ENCODE measurements at regions not wholly inside any gene's neighbourhood (a gene's known extent, or its start where the extent isn't known, plus 50 kb on each side); places are given as distances from the start of the nearest gene placed in this dataset.

DNA sequence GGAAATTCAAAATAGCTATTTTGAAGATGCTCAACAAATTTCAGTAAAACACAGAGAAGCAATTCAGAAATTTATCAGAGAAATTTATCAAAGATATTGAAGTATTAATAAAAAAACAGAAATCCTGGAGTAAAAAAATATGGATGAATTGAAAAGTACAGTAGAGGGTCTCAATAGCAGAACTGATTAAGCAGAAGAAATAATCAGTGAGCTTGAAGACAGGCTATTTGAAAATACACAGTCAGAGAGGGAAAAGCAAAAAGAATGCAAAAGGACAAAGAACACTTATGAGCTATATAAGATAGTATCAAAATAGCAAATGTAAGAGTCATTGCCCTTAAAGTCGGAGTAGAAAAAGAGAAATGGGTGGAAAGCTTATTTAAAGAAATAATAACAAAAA, 107.9 kb upstream of the PPP2R2B start:
- H3K4me3 Mint-ChIP-seq: no peak overlapping the region
- H3K4me1 Mint-ChIP-seq: no peaks in the 10 kb centered on the region
- H3K36me3 Mint-ChIP-seq (ENCODE audit: low read depth): no peaks in the 10 kb centered on the region
- H3K9me3 Mint-ChIP-seq: peaks cover 4% of the 10 kb centered on the region
- intact Hi-C loops (cut with micrococcal nuclease): no loop called here
- no peak for DNase-seq
- no peaks in the 10 kb centered on the region for H3K27me3 Mint-ChIP-seq
- no peak overlapping the region for H3K27ac Mint-ChIP-seq

DNA sequence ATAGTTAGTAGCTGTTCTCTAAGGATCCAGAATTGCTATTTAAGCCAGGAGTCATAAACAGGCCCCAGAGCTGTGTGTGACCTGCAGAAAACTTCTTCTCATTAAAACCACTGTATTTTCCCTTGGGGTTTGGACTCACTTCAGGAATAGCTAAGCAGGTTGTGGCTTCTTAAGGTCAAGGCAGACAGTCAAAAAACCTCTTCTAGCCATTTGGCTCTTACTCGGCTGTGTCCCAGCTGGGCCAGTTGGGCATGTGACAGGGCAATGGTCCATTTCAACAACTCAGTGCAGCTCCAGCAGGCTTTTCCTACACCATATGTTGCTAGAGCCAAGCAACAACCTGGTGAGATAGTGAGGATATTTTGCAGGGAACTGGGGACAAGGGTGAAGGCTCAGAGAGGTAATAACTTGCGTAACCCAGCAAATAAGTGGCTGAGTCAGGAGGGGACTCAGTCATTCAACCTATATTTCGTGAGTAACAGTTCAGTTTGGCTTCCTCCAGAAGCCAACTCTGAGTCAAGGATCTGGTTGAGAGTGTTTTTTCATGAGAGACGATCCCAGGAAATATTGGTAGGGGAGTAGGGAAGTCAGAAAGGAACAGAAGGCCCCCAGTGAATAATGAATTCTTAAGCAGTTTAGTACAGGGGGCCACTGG, 115.4 kb upstream of the PPP2R2B start:
- Mint-ChIP-seq H3K36me3 (ENCODE audit: low read depth) (no peaks in the 10 kb centered on the region), H3K27ac (no peak overlapping the region), H3K4me3 (no peak overlapping the region), H3K4me1 (no peaks in the 10 kb centered on the region), H3K9me3 (no peaks in the 10 kb centered on the region), H3K27me3 (no peaks in the 10 kb centered on the region)
- DNase-seq: no peak
- intact Hi-C loops (cut with micrococcal nuclease): no loop called here

DNA sequence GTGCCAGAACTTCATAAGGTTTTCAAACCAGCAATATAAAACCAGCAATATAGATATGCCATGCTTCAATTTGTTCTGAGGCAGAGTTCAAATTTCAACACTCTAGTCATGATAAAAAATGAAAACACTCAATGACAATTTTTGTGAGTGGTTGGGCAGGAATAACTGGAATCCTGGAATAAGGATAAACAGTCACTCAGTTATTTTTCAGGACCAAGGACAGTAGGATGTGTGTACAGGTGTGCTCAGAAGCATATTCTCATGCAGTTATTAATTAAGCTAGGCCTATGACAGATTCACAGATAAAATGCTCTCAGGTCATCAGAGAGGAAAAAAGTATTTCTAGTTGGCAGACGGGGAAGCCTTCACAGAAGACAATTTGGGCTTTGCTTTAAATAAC, 117.3 kb upstream of the PPP2R2B start:
- H3K9me3 Mint-ChIP-seq: no peaks in the 10 kb centered on the region

DNA sequence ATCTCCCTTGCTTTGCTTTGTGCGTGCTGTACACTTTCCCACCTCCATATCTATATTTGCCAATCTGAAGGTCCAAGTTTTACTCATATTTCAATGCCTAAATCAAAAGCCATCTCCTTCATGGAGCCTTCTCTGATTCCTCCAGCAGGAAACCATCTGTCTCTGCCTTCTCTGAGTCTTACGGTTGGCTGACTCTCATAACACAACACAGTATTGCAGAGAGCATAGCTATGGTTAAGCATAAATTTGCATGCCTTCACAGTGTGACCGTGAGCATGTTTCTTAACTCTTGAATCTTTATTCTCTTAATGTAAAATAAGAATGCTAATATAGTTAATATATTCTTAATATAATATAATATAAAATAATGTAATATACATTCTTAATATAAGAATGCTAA, 136.8 kb upstream of the PPP2R2B start:
- Mint-ChIP-seq H3K9me3 (no peaks in the 10 kb centered on the region), H3K27me3 (no peaks in the 10 kb centered on the region), H3K36me3 (ENCODE audit: low read depth) (no peaks in the 10 kb centered on the region), H3K4me3 (no peak overlapping the region), H3K27ac (no peak overlapping the region), H3K4me1 (no peaks in the 10 kb centered on the region)
- intact Hi-C loops (cut with micrococcal nuclease): no loop called here
- no peak for DNase-seq

More for the DNA sequence above, 117.3 kb upstream of the PPP2R2B start:
- intact Hi-C loops (cut with micrococcal nuclease): no loop called here
- no peaks in the 10 kb centered on the region for H3K4me1 Mint-ChIP-seq
- H3K4me3 Mint-ChIP-seq: no peak overlapping the region
- no peak overlapping the region for H3K27ac Mint-ChIP-seq
- DNase-seq: no peak
- H3K27me3 Mint-ChIP-seq: no peaks in the 10 kb centered on the region
- H3K36me3 Mint-ChIP-seq (ENCODE audit: low read depth): no peaks in the 10 kb centered on the region

DNA sequence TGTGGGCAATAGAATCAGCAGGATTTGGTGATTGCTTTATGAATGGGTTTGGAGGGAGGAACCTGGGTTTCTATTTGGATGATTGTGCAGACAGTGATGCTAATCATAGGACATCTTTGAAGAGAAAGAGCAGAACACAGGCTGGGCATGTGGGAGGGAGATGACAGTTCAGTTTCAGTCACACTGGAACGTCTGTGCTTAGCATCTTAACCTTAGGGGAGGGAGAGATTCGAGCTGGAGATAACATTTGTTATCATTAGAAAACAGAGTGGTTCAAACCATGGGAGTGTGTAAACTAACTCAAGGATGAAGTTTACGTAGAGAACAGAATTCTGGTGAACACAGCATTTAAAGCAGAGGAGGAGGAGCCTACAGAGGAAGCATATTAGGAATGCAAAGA, 138.6 kb upstream of the PPP2R2B start:
- Mint-ChIP-seq H3K27ac (no peak overlapping the region), H3K9me3 (no peaks in the 10 kb centered on the region), H3K36me3 (ENCODE audit: low read depth) (no peaks in the 10 kb centered on the region), H3K4me3 (no peak overlapping the region), H3K4me1 (no peaks in the 10 kb centered on the region), H3K27me3 (no peaks in the 10 kb centered on the region)
- intact Hi-C loops (cut with micrococcal nuclease): no loop called here
- no peak for DNase-seq

DNA sequence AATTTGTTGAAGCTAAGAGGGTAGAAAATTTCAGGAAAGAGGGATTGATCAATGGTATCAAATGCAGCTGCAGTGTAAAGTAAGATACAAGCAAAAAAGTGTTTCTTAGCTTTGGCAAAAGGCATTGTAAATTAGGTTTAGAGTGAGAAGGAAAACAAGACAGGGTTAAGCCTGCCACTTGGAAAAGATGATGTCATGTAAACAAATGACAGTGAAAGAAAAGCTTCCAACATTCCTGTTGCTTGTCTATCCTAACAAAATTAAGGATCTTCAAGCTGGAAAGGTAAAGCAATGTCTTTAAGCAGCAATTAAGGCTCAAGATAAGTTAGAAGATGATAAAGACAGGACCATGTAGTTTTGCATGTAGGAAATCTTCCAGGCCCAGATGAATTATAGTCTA, 139.1 kb upstream of the PPP2R2B start:
- Mint-ChIP-seq H3K27ac (no peak overlapping the region), H3K4me3 (no peak overlapping the region), H3K36me3 (ENCODE audit: low read depth) (no peaks in the 10 kb centered on the region), H3K27me3 (no peaks in the 10 kb centered on the region), H3K9me3 (no peaks in the 10 kb centered on the region), H3K4me1 (no peaks in the 10 kb centered on the region)
- DNase-seq: no peak
- intact Hi-C loops (cut with micrococcal nuclease): no loop called here

DNA sequence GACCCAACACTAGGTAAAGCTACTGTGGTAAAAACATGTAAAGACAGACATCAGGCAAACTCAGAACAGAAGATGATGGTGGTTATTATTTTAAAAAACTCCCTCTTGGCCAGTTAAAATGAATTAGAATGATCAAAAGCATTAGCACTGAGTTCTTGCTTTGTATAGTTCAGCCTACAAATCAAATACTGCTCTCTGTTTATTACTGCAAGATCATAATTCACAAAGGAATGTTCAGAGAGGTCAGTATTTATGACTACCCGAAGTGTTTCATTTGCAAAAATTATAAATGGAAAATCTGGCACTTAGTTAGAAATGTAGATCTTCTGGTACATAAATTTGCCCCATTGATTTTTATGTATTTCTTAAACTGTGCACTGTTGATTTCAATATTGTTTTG, 140.3 kb upstream of the PPP2R2B start:
- H3K4me1 Mint-ChIP-seq: no peaks in the 10 kb centered on the region
- no peak for DNase-seq
- no peaks in the 10 kb centered on the region for H3K27me3 Mint-ChIP-seq
- intact Hi-C loops (cut with micrococcal nuclease): no loop called here
- H3K4me3 Mint-ChIP-seq: no peak overlapping the region
- no peak overlapping the region for H3K27ac Mint-ChIP-seq
- no peaks in the 10 kb centered on the region for H3K9me3 Mint-ChIP-seq
- H3K36me3 Mint-ChIP-seq (ENCODE audit: low read depth): no peaks in the 10 kb centered on the region

DNA sequence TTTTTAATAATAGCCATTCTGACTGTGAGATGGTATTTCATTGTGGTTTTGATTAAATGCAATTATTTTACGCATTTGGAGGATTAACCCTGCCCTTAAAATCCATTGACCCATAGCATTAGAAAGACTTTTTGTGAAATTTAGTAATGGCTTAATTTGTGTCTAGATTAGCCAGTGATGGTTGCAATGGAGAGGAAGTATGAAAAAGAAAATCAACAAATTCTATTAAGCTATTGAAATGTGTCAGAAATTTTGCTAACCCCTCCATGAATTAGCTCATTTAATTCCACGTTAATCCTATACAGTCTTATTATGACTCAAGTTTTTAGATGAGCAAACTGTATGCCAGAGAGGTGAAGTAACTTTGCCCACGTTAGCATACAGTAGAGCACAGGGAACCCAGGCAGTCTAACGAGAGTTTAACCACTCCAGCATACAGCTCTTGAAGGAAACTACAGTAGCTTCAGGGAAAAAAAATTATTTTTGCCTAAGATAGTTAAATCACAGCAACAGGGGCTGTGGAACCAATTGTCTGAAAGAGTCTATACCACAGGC, 158.2 kb upstream of the PPP2R2B start:
- no peak overlapping the region for H3K27ac Mint-ChIP-seq
- no peaks in the 10 kb centered on the region for H3K4me1 Mint-ChIP-seq
- DNase-seq: no peak
- H3K9me3 Mint-ChIP-seq: no peaks in the 10 kb centered on the region
- no peak overlapping the region for H3K4me3 Mint-ChIP-seq
- intact Hi-C loops (cut with micrococcal nuclease): no loop called here
- H3K27me3 Mint-ChIP-seq: no peaks in the 10 kb centered on the region
- no peaks in the 10 kb centered on the region for H3K36me3 Mint-ChIP-seq (ENCODE audit: low read depth)

DNA sequence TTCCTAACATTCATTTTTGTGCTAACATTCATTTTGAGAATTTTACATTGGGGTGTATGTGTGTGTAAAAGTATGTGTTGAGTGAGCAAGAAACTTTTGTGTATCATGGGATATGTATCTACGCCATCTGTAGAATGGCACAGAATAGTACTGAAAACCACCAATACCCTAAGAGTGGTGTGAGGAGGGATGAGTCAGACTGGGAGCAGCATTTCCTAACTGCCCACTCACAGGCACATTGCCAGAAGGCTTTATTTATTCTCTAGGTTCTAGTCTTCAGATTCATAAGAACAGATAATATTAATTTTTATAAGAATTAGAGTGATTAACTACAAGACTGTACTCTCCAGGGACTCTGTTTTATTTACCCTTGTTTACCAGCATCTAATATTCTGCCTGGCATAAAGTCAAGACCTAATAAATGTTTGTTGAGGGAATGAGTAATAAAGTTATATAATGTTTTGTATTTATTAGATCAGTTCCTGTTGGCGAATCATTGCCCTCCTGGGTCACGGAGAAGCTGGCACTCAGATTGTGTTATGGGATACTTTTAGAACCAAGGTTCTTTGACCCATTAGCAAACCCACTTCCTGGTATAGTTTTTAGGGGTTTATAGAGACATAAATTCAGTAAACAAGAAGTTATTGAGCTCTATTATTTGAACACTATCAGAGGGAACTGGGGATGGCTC, 159.1 kb upstream of the PPP2R2B start:
- intact Hi-C loops (cut with micrococcal nuclease): no loop called here
- no peak for DNase-seq
- H3K27ac Mint-ChIP-seq: no peak overlapping the region
- H3K4me3 Mint-ChIP-seq: no peak overlapping the region
- H3K9me3 Mint-ChIP-seq: no peaks in the 10 kb centered on the region
- H3K27me3 Mint-ChIP-seq: no peaks in the 10 kb centered on the region
- no peaks in the 10 kb centered on the region for H3K4me1 Mint-ChIP-seq
- H3K36me3 Mint-ChIP-seq (ENCODE audit: low read depth): no peaks in the 10 kb centered on the region

DNA sequence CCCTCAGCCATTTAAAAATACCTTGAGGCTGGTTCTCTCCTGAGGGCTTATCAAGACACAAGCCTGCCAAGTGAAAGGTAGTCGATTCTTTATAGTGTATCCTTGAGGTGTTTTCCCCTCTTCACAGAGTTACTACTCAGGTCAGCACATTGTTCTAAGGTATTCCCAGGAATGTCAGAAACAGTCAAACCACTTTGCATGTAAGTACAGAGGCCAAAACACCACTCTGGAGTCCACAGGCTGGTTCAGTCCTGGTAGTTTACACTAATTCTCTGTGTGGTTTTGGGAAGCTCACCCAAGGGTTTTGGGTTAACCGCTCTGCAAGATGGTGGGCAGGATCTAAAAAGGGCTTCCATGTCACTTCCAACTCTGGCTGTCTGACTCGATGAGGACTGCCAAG, 162.3 kb upstream of the PPP2R2B start:
- Mint-ChIP-seq H3K4me3 (no peak overlapping the region), H3K27me3 (no peaks in the 10 kb centered on the region), H3K36me3 (ENCODE audit: low read depth) (no peaks in the 10 kb centered on the region), H3K4me1 (no peaks in the 10 kb centered on the region), H3K27ac (no peak overlapping the region), H3K9me3 (no peaks in the 10 kb centered on the region)
- DNase-seq: no peak
- intact Hi-C loops (cut with micrococcal nuclease): no loop called here

DNA sequence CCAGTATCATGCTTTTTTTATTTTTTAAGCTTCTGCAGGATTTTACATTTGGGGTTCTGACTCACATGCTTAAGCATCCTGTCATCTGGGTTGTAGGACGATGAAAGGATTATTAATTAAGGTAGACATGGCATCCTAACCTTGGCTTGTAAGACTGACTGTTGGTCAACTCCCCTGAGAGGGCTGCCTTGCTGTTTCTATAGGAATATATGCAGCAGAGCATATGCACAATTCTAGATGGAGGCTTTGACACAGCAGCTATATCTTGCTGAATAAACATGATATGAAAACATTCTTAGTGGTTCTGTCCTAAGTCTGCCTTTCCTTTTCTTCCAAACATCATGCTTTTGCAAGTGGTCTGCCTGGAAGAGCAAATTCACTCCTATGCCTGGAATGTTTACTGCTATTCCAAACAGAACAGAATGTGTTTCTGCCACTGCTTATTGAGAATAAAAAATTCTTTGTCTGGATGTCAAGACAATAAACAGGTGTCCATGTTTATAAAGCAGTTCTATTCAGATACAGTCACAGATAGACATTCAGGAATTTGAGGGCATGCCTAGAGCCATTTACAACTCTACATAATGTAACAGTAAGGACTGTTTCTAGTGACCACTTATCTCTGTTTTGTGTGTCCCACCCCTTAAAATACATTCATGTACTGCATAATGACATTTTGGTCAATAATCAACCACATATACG, 166.2 kb upstream of the PPP2R2B start:
- no peak overlapping the region for H3K4me3 Mint-ChIP-seq
- DNase-seq: no peak
- H3K4me1 Mint-ChIP-seq: no peaks in the 10 kb centered on the region
- no peaks in the 10 kb centered on the region for H3K9me3 Mint-ChIP-seq
- H3K27ac Mint-ChIP-seq: no peak overlapping the region
- H3K27me3 Mint-ChIP-seq: no peaks in the 10 kb centered on the region
- no peaks in the 10 kb centered on the region for H3K36me3 Mint-ChIP-seq (ENCODE audit: low read depth)
- intact Hi-C loops (cut with micrococcal nuclease): no loop called here

DNA sequence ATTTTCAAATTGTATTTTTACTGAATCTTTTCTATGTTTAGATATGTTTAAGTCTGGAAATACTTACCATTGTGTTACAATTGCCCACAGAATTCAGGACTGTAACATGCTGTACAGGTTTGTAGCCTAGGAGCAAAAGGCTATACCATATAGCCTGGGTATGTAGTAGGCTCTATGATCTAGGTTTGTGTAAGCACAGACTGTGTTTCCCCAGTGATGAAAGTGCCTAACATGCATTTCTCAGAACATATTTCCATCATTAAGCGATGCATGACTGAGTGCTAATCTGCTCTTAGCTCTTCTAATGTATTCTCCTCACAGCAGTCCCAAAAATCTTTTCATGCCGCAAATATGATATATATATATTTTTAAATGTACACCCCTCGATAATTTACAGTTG, 166.7 kb upstream of the PPP2R2B start:
- Mint-ChIP-seq H3K27ac (no peak overlapping the region), H3K27me3 (no peaks in the 10 kb centered on the region), H3K4me1 (no peaks in the 10 kb centered on the region), H3K36me3 (ENCODE audit: low read depth) (no peaks in the 10 kb centered on the region), H3K9me3 (no peaks in the 10 kb centered on the region), H3K4me3 (no peak overlapping the region)
- no peak for DNase-seq
- intact Hi-C loops (cut with micrococcal nuclease): no loop called here

DNA sequence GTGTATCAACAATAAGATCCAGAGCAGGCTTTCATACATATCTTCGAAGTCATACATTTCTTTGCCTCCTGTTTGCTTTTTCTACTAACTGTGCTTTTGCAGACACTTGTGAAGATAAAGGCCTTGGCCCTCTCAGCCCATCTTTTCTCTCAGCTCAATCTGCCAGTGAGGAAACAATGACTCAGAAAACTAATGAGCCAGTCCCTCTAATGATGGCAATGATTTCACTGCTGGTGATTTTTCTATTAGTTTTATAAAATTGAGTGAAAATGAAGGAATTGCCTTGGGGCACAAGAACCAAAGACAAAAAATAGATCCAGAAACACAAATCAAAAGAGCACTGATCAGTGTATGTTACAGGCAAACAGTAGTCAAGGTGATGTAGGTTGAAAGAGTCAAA, 167.7 kb upstream of the PPP2R2B start:
- no peaks in the 10 kb centered on the region for H3K9me3 Mint-ChIP-seq
- H3K4me3 Mint-ChIP-seq: no peak overlapping the region
- H3K27me3 Mint-ChIP-seq: no peaks in the 10 kb centered on the region
- H3K4me1 Mint-ChIP-seq: no peaks in the 10 kb centered on the region
- no peaks in the 10 kb centered on the region for H3K36me3 Mint-ChIP-seq (ENCODE audit: low read depth)
- intact Hi-C loops (cut with micrococcal nuclease): no loop called here
- no peak overlapping the region for H3K27ac Mint-ChIP-seq
- no peak for DNase-seq

DNA sequence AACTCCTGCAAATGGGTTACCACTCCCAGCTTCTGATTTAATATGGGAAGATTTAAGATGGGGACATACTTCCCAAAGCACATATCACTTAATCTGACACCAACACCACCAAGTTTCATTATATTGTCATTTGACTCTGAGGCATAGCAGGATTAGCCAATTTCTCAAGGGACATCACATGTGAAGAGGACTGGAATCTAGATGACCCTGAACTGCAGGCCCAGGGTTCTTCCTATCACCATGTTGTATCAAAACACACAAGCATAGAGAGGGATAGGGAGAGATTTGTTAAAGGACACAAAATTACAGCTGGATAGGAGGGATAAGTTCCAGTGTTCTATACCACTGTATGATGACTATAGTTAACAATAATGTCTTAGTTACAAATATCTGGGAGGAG, 168.3 kb upstream of the PPP2R2B start:
- Mint-ChIP-seq H3K27me3 (no peaks in the 10 kb centered on the region), H3K9me3 (no peaks in the 10 kb centered on the region), H3K36me3 (ENCODE audit: low read depth) (no peaks in the 10 kb centered on the region), H3K27ac (no peak overlapping the region), H3K4me3 (no peak overlapping the region), H3K4me1 (no peaks in the 10 kb centered on the region)
- no peak for DNase-seq
- intact Hi-C loops (cut with micrococcal nuclease): no loop called here

Data from activated CD4-positive, alpha-beta T cell treated with anti-CD3 and anti-CD28 coated beads, Interleukin-2, amount 10 ng/mL, durations not matched to agents 24 days and 14 days (primary cell).